Urinary bladder (tissue), 3 donors: ENCODE measurements at regions not wholly inside any gene's neighbourhood (a gene's known extent, or its start where the extent isn't known, plus 50 kb on each side); places are given as distances from the start of the nearest gene placed in this dataset.

Source experiments
- DNase-seq: peaks from one replicate; pipeline ENCODE4 v3.0.0-alpha.2; 2015; ENCODE audit errors: extremely low spot score
- H3K27ac ChIP-seq: one replicate; pipeline ENCODE4 v1.5.1; 2013; ENCODE audit warnings: low read depth, mild to moderate bottlenecking, moderate library complexity
- H3K36me3 ChIP-seq: one replicate; pipeline ENCODE4 v1.6.1; 2013; ENCODE audit warnings: mild to moderate bottlenecking, moderate library complexity; ENCODE audit not compliant: insufficient read depth
- H3K4me1 ChIP-seq: one replicate; pipeline ENCODE4 v1.6.1; 2013; ENCODE audit warnings: mild to moderate bottlenecking, moderate library complexity; ENCODE audit not compliant: insufficient read depth
- H3K4me3 ChIP-seq: one replicate; pipeline ENCODE4 v1.5.1; 2013; ENCODE audit warnings: low read depth, low read length
- WGBS: extraction: QIAGEN DNeasy Blood & Tissue Kit; methylation state at CpG from one replicate; pipeline ENCODE4 v1.1.7; 2013; 5-methylcytosine and 5-hydroxymethylcytosine counted together
- donor health status: healthy with polysubstance abuse.
- donor health status: healthy.

DNA sequence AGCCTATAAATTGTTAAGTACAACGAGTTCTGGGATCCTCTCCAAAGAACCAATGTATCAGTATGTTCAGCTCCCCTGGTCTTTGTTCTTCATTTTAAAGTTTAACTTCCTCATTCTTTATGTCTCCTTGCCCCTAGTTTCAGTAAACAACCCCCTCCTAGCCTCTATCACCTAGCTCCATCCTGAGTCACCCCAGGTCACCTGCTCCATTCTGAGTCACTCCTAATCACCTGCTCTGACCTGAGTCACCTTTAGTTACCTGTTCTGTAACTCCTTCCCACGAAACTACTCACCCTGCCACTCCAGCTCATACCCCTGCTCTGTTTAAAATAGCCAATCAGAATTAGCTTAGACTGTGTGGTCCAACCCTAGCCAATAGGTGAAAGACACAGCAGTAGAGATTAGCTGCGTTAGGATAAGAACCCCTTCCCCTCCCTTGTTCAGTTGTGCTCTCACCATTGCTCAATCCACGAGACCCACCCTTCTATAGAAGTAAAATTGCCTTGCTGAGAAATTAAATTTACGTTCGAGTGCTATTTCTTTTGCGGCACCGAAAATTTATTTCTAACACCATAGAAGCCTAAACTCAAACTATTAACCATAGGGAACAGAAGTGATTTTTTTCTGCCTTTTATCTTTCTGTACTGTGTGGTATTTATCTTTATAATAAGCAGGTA is 245.0 kb upstream of the ADAMTS9 start:
- DNase-seq: no peak
- 76% methylated on average over 8 of the region's 8 CpGs for WGBS
- Histone ChIP-seq H3K4me1 (no peaks in the 10 kb centered on the region), H3K4me3 (no peak overlapping the region), H3K36me3 (no peaks in the 10 kb centered on the region), H3K27ac (no peak overlapping the region)

DNA sequence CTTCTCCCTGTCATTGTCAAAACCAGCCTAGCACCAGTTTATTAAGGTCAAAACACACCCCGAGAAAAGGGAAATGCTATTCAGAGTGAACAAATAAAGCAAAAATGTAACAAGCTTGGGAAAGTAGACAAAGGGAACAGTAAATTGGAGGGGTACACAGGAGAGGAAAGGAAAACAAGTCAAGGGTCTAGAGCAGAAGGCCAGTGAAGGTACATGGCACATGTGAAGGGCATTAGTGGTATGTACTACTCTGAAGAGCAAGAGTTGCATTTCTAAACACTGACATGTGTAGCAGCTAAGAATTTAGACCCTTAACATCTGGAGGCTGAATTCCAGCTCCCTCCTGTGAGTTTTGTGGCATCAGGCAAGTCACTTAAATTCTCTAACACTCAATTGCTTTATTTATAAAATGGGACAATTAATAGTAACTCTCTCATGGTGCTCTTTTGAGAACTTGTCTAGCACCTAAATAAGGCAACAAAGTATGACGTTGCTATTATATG is 244.3 kb upstream of the ADAMTS9 start:
- DNase-seq: no peak
- no peaks in the 10 kb centered on the region for H3K36me3 ChIP-seq
- no peak overlapping the region for H3K4me3 ChIP-seq
- H3K4me1 ChIP-seq: no peaks in the 10 kb centered on the region
- no peak overlapping the region for H3K27ac ChIP-seq
- 88% methylated on average over 2 of the region's 2 CpGs for WGBS

- Histone ChIP-seq H3K36me3 (no peaks in the 10 kb centered on the region), H3K27ac (no peak overlapping the region), H3K4me3 (no peak overlapping the region), H3K4me1 (no peaks in the 10 kb centered on the region)
- no peak for DNase-seq
- 67% methylated on average over 2 of the region's 2 CpGs for WGBS
Measured at GRCh38 chr3:64930891-64931290, 243.1 kb upstream of the ADAMTS9 start.

GRCh38 chr3:64928683-64929082 is 240.9 kb upstream of the ADAMTS9 start:
- Histone ChIP-seq H3K4me3 (no peak overlapping the region), H3K27ac (no peak overlapping the region), H3K4me1 (no peaks in the 10 kb centered on the region), H3K36me3 (no peaks in the 10 kb centered on the region)
- DNase-seq: no peak
- 80% methylated on average over 3 of the region's 3 CpGs for WGBS

- Histone ChIP-seq H3K4me1 (no peaks in the 10 kb centered on the region), H3K4me3 (no peak overlapping the region), H3K36me3 (no peaks in the 10 kb centered on the region), H3K27ac (no peak overlapping the region)
- 68% methylated on average over 3 of the region's 3 CpGs for WGBS
- DNase-seq: no peak
Measured at GRCh38 chr3:64927689-64928088, 239.9 kb upstream of the ADAMTS9 start.

DNA sequence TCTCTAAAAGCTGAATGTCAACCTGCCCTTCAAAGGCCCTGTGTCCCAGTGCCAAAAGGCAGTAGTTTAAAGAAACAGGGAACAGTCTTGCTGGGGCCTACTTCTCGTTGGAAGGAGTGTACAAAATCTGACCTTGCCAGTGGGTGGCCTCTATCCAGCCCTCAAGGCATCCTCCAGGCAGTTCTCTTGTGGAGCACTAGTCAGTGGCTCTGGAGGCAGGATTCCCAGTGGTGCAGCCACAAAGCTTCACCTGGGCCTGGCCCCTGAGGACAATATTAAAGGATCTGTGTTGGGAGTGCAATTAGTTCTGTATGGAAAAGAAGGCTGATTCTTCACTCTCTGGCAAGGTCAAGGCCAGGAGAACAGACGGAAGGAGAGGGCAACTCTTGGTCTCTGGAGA is 237.8 kb upstream of the ADAMTS9 start:
- 64% methylated on average over 2 of the region's 2 CpGs for WGBS
- H3K4me1 ChIP-seq: no peaks in the 10 kb centered on the region
- no peak overlapping the region for H3K4me3 ChIP-seq
- no peaks in the 10 kb centered on the region for H3K36me3 ChIP-seq
- H3K27ac ChIP-seq: no peak overlapping the region
- no peak for DNase-seq

DNA sequence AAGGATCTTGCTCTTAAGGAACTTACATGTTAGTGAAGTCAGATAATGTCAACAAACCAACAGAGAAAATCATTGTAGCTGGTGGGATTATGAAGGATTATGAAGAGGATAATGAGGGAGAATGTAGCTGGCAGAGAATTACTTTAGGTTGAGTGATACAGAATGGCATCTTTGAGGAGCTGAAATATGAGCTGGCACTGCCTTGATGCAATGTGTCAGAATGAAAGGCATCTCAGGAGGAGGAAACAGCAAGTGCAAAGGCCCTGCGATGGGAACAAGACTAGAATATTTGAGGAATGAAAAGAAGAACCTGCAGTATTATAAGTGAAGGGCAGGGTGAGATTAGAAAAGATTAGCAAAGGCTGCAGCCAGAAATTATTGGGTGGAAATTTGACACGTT is 237.2 kb upstream of the ADAMTS9 start:
- H3K27ac ChIP-seq: no peak overlapping the region
- 75% methylated on average over 2 of the region's 2 CpGs for WGBS
- H3K4me3 ChIP-seq: no peak overlapping the region
- no peak for DNase-seq
- H3K4me1 ChIP-seq: no peaks in the 10 kb centered on the region
- no peaks in the 10 kb centered on the region for H3K36me3 ChIP-seq

GRCh38 chr3:64922213-64922612 is 234.4 kb upstream of the ADAMTS9 start:
- H3K27ac ChIP-seq: no peak overlapping the region
- H3K36me3 ChIP-seq: no peaks in the 10 kb centered on the region
- WGBS: 89% methylated on average over 2 of the region's 2 CpGs
- H3K4me1 ChIP-seq: no peaks in the 10 kb centered on the region
- DNase-seq: no peak
- no peak overlapping the region for H3K4me3 ChIP-seq

DNA sequence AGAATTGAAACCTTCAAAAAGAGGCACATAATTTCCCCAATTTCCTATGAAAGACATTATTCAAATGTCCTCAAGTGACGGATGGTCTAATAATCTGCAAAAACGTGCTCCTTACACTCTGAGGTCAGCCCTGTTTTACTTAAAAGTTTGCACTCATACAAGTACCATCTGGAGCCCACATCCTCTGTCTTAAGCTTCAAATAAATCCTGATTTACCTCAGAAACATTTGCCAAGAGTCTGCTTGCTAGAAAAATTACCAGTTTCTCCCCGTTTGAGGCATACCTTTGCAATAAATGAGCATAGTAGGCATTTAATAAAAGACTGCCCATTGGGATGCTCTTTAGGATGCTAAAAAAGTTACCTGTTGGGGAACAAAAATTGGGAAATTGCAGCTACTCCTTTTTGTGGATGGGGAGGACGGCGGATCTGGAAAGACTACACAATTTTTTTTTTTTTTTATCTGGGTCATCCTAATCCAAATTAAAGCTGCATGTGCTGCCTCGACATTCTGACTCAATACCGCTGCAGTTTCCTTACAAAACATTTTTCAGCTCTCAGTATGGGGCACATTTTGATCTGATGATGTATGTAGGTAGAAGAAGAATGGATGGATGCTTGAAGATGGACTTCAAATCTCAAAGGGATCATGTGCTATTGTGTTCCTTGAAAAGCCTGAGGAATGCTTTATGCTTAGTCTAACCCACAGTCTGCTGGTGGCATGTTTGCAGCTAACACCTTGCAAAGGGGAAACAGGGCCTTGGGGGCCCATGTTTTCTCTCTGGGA is 233.7 kb upstream of the ADAMTS9 start:
- WGBS: 75% methylated on average over 7 of the region's 7 CpGs
- no peak for DNase-seq
- no peaks in the 10 kb centered on the region for H3K4me1 ChIP-seq
- no peak overlapping the region for H3K4me3 ChIP-seq
- H3K36me3 ChIP-seq: no peaks in the 10 kb centered on the region
- H3K27ac ChIP-seq: no peak overlapping the region

- Histone ChIP-seq H3K27ac (no peak overlapping the region), H3K4me3 (no peak overlapping the region), H3K4me1 (no peaks in the 10 kb centered on the region), H3K36me3 (no peaks in the 10 kb centered on the region)
- 97% methylated on average over 1 of the region's 1 CpG for WGBS
- no peak for DNase-seq
Measured at GRCh38 chr3:64919934-64920333, 232.1 kb upstream of the ADAMTS9 start.

GRCh38 chr3:64918989-64919388 is 231.2 kb upstream of the ADAMTS9 start:
- H3K4me3 ChIP-seq: no peak overlapping the region
- H3K27ac ChIP-seq: peak overlapping the region; percentile 1
- no peaks in the 10 kb centered on the region for H3K4me1 ChIP-seq
- DNase-seq: no peak
- no peaks in the 10 kb centered on the region for H3K36me3 ChIP-seq

GRCh38 chr3:64917914-64918453 is 230.2 kb upstream of the ADAMTS9 start:
- Histone ChIP-seq H3K27ac (no peak overlapping the region), H3K4me1 (no peaks in the 10 kb centered on the region), H3K4me3 (no peak overlapping the region), H3K36me3 (no peaks in the 10 kb centered on the region)
- no peak for DNase-seq
- 93% methylated on average over 1 of the region's 1 CpG for WGBS

DNA sequence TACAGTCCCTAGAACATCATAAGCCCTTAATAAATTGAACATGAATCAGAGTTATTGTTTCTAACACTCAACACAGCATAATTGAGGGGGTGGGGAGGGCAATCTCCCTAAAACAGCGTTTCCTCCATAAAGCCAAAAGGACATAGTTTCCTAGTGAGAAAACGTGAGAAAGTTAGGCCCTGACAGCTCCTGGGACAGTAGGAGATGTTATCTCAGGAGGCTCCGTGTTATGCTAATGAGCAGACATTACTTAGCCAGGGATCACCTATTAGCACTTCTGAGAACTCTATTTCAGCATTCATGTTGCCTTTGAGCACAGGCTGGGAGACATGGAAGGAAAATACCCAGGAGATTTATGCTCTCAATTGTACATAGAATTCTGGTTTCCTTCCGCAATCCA is 229.1 kb upstream of the ADAMTS9 start:
- Histone ChIP-seq H3K4me1 (no peaks in the 10 kb centered on the region), H3K4me3 (no peak overlapping the region), H3K36me3 (no peaks in the 10 kb centered on the region), H3K27ac (no peak overlapping the region)
- WGBS: 65% methylated on average over 4 of the region's 4 CpGs
- DNase-seq: no peak

DNA sequence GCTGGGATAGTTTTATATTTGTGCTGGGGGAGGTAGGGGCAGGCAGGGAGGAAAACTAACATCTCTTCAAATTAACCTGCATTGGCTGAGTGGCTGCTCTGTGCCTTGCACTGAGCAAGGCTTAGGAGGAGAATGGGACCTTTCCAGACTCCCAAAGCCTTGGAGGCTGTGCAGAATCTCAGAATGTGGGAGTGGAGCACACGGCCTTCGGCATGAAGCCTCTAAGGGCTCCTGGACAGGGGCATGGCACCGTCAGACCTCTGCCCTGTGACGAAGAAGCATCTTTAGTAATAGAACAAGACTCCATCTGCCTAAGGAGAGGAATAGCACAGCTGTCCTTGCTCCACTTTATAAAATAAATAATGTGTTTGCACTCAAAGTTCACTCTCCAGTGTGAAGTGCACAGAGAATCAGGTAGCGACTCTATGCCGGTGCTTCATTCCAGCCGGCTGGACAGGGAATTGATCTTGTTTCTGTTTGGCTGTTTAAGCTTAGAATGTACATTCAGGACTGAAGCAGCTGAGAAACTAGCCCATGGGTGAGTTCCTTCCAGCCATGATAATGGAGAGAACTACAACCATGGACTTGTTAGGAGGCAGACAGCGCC is 228.5 kb upstream of the ADAMTS9 start:
- Histone ChIP-seq H3K36me3 (no peaks in the 10 kb centered on the region), H3K4me3 (no peak overlapping the region), H3K27ac (no peak overlapping the region), H3K4me1 (no peaks in the 10 kb centered on the region)
- no peak for DNase-seq
- 81% methylated on average over 8 of the region's 8 CpGs for WGBS
